HG03280 (cell line): ENCODE measurements at regions not wholly inside any gene's neighbourhood (a gene's known extent, or its start where the extent isn't known, plus 50 kb on each side); places are given as distances from the start of the nearest gene placed in this dataset.
"Not testable (repeated sequence)": the region's sequence is repeated elsewhere in the genome, so short reads cannot be mapped to it uniquely, and the experiment has no call there.

ENCODE experiments used
- ATAC-seq: cut with Tn5 transposase; IDR thresholded peaks from one replicate; pipeline ENCODE4 v1.9.1; 2021; ENCODE audit warnings: mild to moderate bottlenecking, moderate library complexity; ENCODE audit not compliant: unreplicated experiment

GRCh38 chr10:30172673-30173072 lies 113.3 kb upstream of the JCAD start:
- no peak for ATAC-seq

GRCh38 chr10:30172091-30172490 lies 112.7 kb upstream of the JCAD start:
- no peak for ATAC-seq

GRCh38 chr10:30171601-30172000 lies 112.2 kb upstream of the JCAD start:
- no peak for ATAC-seq

- no peak for ATAC-seq
Measured at GRCh38 chr10:30170814-30171213, 111.4 kb upstream of the JCAD start.

- ATAC-seq, result no peak
Measured at GRCh38 chr10:30170146-30170545, 110.8 kb upstream of the JCAD start.

GRCh38 chr10:30169342-30169741 lies 110.0 kb upstream of the JCAD start:
- no peak for ATAC-seq

- ATAC-seq, result no peak
Measured at GRCh38 chr10:30166929-30167328, 107.5 kb upstream of the JCAD start.

GRCh38 chr10:30163410-30163809 lies 104.0 kb upstream of the JCAD start:
- ATAC-seq, result not testable (repeated sequence)

- ATAC-seq, result not testable (repeated sequence)
Measured at GRCh38 chr10:30162796-30163195, 103.4 kb upstream of the JCAD start.

GRCh38 chr10:30160271-30160982 lies 101.0 kb upstream of the JCAD start:
- no peak for ATAC-seq

- ATAC-seq, result not testable (repeated sequence)
Measured at GRCh38 chr10:30159614-30160013, 100.2 kb upstream of the JCAD start.

GRCh38 chr10:30158325-30158960 lies 99.1 kb upstream of the JCAD start:
- ATAC-seq, result no peak

GRCh38 chr10:30155401-30155800 lies 96.0 kb upstream of the JCAD start:
- no peak for ATAC-seq

- ATAC-seq, result no peak
Measured at GRCh38 chr10:30154561-30154960, 95.2 kb upstream of the JCAD start.

GRCh38 chr10:30154126-30154525 lies 94.7 kb upstream of the JCAD start:
- ATAC-seq, result no peak

GRCh38 chr10:30151581-30152389 lies 92.4 kb upstream of the JCAD start:
- ATAC-seq, result no peak

- ATAC-seq, result no peak
Measured at GRCh38 chr10:30141423-30141822, 82.0 kb upstream of the JCAD start.

- no peak for ATAC-seq
Measured at GRCh38 chr10:30134171-30134945, 75.0 kb upstream of the JCAD start.

GRCh38 chr10:30133198-30133597 lies 73.8 kb upstream of the JCAD start:
- ATAC-seq, result no peak

- not testable (repeated sequence) for ATAC-seq
Measured at GRCh38 chr10:30131369-30131768, 72.0 kb upstream of the JCAD start.

- not testable (repeated sequence) for ATAC-seq
Measured at GRCh38 chr10:30129326-30129725, 69.9 kb upstream of the JCAD start.
